GM21737 (cell line): ENCODE measurements at regions not wholly inside any gene's neighbourhood (a gene's known extent, or its start where the extent isn't known, plus 50 kb on each side); places are given as distances from the start of the nearest gene placed in this dataset.
"Not testable (repeated sequence)": the region's sequence is repeated elsewhere in the genome, so short reads cannot be mapped to it uniquely, and the experiment has no call there.

Experiments
- ATAC-seq: cut with Tn5 transposase; IDR thresholded peaks from one replicate; pipeline ENCODE4 v1.9.1; 2021; ENCODE audit warnings: mild to moderate bottlenecking, moderate library complexity; ENCODE audit not compliant: unreplicated experiment

GRCh38 chr16:86737083-86737482, 158.7 kb downstream of the FOXL1 start:
- ATAC-seq, result no peak

DNA sequence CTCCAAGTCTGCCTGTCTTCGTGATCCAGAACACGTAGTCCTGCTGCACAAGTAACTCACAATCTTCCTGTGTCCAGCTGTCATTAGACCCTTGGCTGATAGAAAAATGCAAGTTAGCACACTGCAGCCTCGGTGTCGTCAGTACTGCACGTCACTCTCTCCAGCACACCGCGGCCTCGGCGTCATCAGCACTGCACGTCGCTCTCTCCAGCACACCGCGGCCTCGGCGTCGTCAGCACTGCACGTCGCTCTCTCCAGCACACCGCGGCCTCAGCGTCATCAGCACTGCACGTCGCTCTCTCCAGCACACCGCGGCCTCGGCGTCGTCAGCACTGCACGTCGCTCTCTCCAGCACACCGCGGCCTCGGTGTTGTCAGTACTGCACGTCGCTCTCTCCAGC, 160.0 kb downstream of the FOXL1 start:
- ATAC-seq, result not testable (repeated sequence)

DNA sequence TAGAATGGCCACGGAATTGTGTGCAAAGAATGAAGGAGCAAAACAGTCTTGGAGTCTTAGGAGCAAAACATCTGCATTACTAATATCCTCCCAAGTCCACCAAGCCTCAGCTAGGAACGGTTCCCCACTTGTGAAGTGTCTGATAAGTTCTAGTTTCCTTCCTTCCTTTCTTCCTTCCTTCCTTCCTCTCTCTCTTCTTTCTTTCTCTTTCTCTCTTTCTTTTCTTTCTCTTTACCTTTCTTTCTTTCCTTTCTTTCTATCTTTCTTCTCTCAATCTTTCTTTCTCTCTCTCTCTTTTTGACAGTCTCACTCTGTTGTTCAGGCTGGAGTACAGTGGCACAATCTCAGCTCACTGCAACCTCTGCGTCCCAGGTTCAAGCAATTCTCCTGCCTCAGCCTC, 160.8 kb downstream of the FOXL1 start:
- ATAC-seq, result no peak

DNA sequence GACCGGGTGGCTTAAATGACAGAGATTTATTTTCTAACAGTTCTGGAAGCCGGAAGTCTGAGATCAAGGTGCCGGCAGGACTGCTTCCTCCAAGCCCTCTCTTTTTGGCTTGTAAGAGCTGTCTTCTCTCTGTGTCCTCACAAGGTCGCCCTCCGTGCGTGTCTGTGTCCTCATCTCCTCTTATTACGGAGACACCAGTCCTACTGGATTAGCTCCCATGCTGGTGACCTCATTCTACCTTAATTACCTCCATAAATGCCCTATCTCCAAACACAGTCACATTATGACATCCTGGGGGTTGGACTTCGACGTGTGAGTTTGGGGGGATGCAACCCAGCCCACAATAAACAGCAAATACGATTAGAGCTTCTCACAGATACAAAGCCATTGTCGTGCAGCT, 161.5 kb downstream of the FOXL1 start:
- no peak for ATAC-seq

DNA sequence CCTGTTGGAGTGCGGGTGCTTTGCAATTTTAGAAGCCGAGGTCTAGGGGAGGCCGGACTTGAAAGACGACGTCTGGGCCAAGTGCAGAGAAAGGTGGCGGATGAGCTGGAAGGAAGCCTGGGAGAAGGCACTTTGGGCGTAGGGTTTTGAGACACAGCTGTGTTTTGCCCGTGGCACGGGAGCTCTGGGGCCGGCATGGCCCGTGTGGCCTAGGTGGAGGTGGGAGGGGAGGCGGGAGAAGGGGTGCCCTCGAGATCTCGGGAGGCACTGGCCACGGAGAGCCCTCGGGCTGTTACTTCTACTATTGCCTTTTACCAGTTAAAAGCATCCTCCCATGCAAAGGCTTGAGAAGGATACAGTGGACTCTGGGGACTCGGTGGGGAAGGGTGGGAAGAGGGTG, 161.9 kb downstream of the FOXL1 start:
- ATAC-seq, result no peak

DNA sequence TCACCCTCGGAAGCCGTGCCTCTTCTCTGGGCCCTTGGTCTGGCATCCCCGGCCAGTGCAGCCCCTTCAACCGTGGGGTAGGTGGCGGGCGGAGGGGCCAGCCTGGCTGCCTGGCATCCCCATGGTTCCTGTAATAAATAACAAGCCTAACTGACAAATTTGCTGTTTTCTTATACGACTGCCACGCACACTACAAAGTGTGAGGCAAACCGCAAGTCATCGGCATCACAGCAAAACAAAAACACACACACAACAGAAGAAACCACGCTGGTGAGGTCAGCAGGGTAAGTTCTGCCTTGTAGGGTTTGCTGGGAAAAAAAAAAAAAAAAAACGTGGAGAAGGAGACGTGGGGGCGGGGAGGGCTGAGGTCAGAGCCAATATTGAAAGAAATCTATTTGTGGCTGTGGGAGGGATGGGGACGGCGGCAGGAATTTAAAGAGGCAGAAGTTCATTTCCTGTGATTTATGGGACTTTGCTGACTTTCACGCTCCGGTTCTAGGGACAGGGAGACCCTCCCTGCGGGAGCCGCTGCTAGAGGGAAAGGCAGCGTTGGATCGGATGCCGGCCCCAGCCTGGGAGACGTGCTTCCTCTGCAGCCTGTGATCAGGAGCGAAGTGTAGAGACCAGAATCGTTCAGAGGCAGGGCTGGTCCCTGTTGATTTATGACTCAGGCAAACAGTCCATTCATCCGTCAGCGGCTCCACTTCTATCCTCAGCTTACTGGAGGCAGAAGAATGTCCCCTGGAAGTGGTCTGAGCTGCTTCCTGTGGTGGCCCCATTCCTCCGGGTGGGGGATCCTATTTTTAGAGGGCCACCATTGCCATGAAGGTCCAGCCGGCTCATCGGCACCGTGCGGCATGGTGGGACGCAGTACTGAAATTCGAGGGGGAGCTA, 162.8 kb downstream of the FOXL1 start:
- ATAC-seq, result no peak

- no peak for ATAC-seq
These were observed 169.4 kb downstream of the FOXL1 start for GRCh38 chr16:86747761-86748160.

DNA sequence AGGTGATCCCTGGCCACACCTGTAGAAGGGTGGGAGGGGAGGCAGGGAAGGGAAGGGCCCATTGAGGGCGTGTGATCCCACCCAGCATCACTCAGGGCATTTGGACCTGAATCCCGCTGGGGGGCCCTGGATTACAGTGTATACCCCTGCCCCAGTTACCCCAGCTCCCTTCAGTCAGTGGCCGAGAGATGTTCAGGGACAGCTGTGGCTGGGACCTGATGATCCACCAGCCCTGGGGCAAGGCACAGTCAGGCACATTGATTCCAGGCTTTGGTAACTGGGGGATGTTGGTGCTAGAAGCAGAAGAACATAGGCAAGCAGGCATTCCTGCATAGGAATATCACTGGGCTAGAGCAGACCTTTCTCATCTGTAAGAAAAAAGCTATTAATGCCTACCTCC, 170.3 kb downstream of the FOXL1 start:
- ATAC-seq, result no peak

DNA sequence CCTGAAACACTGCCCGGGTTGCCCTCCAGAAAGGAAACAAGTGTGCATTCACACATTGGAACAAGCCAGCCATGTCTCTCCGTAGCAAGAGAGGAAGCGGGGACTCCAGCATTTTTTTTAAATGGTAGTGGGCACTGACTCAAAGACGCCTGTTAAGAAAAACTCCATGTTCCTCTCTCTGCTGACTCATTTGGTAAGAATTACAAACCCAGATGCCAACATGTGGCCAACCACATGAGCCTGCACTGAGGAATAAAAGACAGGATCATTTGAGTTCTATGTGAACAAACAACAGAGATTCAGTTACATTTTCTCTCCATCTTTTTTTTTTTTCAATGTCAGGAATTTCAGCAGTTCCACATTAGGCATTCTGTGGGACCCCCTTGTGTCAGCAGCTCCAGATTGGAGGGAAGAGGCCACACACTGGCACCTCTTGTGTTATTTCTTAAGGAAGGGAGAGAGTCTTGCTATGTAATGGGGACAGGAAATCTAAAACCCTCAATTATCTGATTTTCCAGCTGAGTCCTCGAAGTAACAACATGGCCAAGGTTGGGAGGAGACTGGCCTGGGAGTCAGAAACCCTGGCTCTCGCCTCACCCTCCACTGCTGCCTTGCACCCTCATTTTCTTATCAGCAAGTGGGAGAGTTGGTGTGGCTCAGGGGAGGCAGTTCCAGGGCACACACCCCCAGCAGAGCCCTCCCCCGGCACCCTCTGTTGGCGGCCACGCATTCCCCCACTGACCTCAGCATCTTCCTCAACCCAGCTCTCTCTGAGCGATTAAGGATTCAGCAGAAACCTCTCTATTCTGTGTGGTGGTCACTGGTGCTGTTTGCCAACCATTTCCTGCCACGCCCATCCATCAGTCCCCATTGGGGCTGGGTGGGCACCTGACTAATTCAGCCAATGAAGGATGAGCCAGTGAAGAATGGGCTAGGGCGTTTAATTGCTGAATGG, 173.0 kb downstream of the FOXL1 start:
- ATAC-seq, result no peak

DNA sequence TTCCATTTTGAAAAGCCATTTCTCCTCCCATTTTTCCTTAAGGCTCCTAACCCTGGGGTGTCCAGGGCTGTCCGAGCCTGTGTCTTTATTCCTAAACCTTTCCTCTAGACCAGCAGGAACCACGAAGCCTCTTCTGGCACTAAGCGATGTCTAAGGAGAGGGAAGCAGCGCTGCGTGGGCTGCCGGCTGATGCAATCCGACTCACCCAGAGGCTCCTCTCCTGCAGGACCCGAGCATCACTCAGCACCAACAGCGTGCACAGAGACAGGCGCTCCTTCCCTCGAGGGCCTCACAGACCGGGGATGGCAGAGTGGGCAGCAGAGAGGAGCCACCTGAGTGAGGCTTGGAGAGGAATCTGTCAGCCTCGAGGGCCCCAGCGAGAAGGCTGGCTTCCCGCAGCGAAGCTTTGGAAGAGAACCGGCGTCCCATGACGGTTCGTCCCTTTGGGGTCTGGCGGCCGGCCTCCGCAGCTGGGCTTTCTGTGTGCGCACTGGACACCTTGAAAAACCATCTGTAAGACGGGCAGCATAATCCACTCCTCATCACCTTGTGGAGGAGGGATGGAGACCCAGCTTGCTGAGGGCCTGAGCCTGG, 174.3 kb downstream of the FOXL1 start:
- no peak for ATAC-seq

GRCh38 chr16:86753399-86753798, 175.1 kb downstream of the FOXL1 start:
- no peak for ATAC-seq

DNA sequence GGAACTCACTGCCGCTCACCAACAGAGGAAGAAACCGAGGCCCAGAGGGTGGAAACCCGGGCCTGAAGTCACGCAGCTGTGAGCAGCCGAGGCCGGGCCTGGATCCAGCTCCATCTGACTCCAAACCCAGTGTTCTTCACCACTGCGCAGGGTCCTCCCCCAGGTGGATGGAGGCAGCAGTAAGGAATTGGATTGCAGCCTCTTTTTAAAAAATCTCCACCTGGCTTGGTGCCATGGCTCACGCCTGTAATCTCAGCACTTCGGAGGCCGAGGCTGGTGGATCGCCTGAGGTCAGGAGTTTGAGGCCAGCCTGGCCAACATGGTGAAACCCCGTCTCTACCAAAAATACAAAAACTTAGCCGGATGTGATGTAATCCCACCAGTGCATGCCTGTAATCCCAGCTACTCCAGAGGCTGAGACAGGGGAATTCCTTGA, 177.2 kb downstream of the FOXL1 start:
- no peak for ATAC-seq

DNA sequence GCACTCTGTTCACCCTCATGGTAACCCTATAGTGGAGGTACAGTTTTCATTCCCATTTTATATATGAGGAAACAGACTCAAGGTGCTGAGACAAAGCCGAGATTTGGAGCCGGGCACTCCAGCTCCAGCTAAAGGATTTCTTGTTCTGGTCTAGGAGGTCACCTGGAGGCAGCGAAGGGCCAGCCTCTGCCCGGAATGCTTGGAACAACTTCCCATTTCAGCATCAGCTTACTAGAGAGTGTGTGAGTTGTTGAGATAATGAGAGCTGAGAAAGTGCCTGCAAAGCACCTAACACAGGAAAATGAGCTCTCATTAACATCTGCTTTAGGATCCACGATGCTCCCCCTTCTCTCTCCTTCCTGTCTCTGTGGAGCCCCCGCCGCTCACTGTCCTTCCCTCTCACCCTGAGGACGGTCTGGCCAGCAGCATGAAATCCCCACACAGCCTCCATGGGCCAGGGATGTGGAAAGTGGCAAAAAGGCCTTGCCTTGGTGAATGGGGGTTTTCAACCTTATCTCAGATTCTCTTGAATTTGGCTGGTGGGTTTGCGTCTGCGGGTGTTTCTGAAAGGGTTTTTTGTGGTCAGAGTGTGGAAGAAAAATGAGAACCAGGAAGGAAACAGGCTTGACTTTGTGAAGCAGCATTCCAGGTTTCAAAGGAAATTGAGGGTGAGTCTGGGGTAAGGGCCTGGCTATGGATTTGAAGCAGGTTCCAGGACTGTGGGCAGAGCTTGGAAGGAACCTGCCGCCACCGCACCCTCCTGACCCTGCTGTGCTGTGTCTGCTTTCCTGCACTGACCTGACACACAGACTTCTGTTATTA, 178.7 kb downstream of the FOXL1 start:
- no peak for ATAC-seq

GRCh38 chr16:86757704-86758040, 179.3 kb downstream of the FOXL1 start:
- no peak for ATAC-seq

DNA sequence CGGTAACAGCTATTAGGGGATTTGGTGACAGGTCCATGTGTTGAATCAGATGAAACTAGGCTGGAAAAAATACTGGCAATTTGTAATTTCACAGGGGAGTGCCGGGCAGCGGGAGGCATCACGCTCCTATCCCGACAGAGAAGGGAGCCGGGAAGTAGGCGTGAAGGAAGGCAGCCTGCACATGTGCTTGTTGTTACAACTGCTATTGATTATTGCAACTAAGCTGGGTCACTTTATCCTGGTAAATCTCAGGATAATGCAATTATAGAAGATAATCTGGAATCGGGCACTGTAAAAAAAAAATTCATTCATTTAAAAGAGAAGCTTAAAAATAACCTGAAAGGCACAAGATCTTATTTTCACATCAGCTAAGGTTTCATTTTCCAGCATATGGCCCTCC, 180.6 kb downstream of the FOXL1 start:
- ATAC-seq, result no peak

DNA sequence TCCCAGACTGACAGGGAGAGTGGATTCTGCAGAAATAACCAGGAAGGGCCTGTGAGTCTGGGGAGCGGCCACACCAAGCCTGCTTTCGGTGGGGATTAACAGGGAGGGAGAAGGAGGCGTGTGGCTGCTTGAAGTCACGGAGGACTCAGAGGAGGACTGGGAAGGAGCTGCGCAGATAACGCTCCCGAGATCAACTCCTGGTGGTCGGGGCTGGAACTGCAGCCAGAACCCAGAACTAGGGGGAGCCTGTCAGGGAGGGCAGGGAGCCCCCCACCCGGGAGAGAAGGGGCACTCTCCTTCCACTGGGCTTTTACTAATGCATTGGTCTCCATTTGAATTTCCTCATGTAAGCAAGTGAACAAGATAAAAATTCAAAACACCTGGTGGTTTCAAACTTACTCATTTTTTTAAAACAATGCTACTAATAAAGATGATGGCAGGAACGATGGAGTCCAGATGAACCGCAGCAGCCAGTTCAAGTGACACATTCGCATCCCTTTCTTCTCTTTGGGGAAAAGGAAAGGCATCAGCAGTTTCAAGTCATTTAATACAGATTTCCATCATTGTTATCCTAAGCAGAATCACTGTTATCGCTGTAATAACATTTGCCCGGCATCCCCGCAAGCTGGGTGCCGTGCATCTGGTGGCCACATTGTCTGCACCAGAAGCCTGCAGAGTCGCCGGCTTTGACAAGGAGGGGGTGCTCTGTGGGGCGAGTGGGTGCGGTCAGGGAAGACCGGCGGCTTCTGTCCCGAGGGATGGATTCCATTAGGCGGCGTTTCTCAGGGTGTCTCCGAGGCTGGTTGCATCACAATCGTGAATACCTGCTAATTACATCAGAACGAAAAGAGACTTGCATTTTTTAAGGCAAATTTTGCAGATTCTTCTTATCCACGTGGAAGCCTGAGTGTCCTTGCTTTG, 183.0 kb downstream of the FOXL1 start:
- no peak for ATAC-seq

DNA sequence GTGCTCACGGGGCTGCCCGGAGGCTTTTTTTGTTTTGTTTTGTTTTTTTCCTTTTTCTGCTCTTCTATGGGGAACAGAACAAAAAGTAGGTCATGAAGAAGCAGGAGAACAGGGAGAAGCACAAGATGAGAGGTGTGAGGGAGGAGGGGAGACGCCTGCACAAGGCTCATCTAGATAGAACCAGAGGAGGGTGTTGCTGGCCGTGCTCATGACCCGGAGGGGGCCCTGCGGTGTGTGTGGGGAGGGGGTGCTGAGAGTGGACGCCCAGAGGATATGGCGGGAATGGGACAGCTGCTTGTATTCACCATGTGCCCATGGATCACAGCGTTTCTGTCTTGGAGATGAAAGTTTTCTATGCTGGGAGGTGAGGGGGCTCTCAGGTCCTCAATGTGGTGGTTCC, 183.7 kb downstream of the FOXL1 start:
- ATAC-seq, result no peak

DNA sequence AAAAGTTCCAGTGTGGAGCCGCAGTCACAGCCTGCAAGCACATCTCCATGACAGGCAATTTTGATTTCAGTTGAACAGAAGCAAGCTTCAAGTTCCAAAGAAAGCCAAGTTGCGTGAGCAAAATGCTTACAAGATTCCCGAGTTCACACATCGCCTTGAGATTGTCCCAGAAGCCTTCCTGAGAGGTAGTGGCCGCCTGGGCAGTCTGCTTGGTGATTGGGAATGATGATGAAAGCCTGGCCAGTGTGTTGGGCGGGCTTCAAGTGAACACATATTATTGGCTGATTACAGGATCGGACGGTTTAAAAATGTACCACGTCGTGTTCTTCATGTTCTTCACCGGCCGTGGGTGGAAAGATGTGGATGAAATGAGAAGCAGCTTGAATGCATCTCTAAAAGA, 185.5 kb downstream of the FOXL1 start:
- no peak for ATAC-seq

DNA sequence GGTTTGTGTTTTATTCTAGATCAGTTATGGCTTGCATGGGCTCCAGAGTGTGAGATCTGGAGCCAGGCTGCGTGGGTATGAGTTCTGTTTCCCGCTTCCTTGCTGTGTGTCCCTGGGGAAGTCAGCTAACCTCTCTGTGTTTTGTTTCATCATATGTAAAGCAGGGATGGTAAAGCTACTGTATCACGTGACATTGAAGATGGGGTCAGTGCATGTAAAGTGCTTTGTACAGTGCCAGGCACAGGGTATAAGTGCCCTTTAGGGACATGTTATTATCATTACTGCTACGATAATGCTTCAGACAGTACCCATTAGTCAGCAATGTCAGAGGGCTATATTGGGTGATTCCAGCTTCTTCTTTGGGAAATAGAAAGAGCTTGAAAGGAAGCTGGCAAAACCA, 186.2 kb downstream of the FOXL1 start:
- no peak for ATAC-seq
